HG03196 (cell line): ENCODE measurements at regions not wholly inside any gene's neighbourhood (a gene's known extent, or its start where the extent isn't known, plus 50 kb on each side); places are given as distances from the start of the nearest gene placed in this dataset.
"Not testable (repeated sequence)": the region's sequence is repeated elsewhere in the genome, so short reads cannot be mapped to it uniquely, and the experiment has no call there.

Source experiments
- ATAC-seq: cut with Tn5 transposase; IDR thresholded peaks from one replicate; pipeline ENCODE4 v1.9.1; 2021; ENCODE audit not compliant: unreplicated experiment

DNA sequence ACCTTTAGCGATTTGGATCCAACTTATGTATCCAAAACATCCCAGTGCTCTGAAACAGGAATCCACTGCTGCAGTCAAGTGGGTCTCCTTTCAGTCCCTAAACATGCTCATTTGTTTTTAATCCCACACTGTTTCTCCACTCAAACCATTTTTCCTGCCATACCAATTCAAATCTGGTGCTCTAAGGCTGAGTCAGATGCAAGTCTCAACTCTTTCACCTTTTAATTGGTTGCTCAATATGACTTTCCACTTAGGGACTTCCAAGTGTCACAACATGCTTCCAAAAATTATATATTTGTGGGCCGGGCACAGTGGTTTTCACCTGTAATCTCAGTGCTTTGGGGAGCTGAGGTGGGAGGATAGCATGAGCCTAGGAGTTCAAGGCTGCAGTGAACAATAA is 113.4 kb upstream of the TANK start:
- no peak for ATAC-seq

DNA sequence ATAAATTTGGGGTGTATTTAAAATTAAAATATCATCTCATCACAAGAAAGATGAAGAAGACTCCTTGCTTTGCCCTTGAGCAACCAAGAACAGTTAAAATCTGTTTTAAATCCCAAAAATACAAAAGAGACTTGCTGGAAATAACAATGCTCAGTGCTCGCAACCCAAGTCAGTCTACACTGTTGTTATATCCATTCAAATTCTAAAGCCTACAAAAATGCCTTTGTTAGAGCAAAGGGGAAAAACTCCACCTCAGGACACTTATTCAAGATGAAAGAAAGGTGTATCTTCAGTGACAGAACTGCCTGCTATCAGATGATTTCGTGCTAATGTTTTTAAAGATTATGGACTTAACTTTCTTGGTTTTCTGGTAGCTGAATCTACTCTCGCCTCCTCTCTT is 111.9 kb upstream of the TANK start:
- ATAC-seq, result no peak

DNA sequence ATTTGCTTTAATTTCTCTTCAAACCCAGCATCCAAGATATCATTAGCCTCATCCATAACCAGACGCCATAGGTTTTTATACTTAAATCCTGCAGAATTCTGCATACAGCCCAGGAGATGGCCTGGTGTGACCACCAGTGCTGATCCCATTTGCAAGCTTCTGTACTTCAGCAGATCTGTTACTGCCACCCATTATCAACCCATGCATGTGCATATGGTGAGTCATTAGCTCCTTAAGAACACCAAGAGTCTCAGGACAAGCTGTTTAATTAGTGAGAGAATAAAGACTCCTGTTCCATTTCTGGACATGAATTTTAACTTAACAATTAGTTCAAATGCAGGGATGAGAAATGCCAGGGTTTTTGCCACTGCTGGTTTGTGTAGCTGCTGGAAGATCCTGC is 110.7 kb upstream of the TANK start:
- no peak for ATAC-seq

DNA sequence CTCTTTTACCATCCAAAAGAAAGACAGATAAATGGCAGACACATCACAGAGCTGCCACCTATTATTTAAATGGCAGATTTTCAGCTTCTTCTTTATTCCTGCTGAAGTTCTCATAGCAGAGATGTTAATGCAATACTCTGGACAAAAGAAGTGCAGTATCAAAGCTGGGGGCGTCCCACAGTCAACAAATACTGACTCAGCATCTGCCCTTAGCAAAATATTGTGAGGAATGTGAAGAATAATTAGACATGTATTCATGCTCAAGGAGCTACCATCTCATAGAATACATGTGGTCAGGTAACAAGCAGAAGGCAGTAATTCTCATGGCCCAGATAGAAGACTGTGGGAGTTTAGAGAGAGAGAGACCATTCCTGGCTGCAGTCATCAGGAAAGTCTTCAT is 108.0 kb upstream of the TANK start:
- ATAC-seq, result no peak

DNA sequence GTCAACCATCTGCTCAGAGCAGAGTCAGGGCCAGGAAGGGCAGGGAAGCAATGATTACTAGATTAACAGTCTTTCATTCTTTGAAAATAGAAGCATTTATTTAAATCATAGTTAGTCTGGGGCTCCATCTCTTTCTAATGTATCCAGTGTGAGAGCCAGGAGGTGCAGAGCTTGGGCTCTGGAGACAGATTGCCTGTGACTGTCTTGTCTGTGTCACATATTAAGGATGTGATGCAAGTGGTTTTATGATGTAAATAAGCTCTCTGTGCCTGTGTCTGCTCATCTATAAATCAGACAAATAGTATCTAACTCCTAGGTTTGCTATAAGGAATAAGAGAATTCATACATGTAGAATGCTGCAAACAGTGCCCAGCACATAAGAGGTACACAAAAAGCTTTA is 104.9 kb upstream of the TANK start:
- ATAC-seq, result no peak

DNA sequence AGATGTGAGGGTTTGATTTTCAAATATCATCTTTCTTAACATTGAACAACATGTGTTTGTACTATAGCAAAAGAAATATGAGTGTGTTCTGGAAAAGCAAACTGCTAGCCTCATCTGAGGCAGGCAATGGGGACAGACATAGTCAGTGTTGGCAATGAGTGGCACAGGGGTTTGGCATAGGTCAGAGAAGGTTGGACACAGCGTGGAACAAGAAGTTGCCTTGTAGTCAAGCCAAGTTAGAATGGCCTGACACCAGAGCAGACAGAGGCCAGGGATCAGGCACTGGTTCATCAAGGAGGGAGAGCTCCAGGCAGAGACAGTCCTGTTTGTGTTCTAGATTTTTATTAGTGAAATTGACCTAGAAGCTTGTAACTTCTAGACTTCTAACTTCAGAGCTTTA is 100.8 kb upstream of the TANK start:
- ATAC-seq, result no peak

DNA sequence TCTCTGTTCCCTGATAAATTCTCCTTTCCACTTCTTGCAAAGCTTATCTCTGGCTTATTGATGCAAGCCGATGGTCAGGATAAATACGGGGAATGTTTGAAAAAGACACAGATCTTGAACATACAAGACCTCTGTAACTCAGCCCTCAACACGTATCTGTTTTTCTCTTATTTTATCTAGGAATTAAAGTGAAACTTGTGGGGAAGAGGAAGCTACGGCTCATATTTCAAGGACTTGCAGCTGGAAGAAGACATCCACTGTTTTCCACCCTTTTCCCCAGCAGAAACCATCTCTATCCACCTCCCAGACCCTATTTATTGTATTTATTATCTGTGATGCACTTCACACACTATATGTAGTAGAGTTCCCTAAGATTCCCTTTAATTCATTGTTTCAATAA is 98.4 kb upstream of the TANK start:
- no peak for ATAC-seq

DNA sequence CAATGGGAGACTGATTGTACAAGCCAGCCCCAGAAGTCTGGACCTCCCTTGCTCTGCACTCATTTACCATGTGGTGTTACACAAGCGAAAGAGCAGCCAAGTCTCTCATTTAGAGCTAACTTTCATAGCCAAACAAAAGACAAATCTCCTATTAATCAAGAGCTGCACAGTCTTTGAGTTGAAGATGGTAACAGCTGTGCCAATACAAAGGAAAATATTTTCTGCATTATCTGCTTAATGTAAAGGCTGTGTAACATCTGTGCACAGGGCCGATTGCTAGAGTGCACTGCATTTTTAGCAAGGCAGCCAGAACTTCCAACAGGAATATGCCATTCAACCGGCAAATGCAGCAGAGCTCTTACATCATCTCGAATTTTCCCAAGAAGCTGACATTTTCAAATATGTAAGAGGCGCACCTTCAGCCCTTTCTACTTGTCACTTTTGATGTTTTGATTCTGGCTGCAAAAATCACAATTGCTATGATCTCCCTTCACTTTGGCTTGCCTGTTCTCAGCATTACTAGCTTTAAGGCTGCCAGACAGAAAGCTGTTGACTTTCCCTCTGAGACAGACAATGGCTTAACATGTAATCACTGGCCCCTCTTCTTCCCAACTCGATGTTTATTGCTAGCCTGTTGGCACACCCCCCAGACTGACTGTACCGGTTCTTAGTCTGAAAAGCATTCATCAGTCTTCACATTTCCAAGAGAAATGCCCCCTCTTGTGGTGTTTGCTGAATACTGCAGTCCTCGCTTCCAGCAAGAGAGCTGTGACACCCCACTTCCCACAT is 96.9 kb upstream of the TANK start:
- peak; percentile 89 for ATAC-seq

DNA sequence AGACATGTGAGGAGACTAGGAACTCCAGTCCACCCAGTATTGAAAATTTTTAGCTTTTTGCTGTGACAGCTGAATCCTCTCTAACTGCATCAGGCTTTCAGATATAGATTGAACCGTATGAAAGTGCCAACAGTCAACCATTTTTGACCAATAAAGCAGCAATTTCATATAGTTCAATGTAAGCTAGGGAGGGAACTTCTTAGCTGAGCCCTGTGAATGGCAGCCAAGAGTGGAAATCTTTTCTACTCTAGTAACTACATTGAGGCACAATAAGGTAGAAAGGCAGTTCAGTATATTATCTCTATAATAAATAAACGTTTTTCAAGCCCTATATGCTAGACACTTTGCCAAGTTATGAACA is 96.3 kb upstream of the TANK start:
- ATAC-seq, result peak; percentile 26

DNA sequence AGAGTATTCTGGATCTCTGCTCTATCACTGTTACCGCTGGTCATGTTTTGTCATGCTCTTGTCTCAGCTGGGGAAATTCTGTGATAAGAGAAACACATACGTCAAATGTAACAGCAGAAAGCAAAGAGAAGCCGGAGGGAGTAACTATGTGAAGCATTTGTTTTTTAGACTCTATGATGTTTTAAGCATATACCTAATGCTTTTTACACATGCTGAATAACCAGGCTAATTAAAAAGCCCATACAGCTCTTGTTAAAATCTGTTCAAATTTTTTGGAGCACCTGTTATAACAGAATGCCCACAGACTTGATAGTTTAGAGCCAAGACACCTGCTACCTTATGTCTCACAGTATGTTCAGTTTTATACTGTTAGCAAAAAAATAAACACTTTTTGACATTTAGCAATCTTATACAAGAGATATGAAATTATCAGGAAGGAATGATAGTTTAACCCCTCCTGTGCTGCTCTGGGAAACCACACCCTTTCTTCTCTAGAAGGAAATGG is 92.3 kb upstream of the TANK start:
- ATAC-seq, result no peak

DNA sequence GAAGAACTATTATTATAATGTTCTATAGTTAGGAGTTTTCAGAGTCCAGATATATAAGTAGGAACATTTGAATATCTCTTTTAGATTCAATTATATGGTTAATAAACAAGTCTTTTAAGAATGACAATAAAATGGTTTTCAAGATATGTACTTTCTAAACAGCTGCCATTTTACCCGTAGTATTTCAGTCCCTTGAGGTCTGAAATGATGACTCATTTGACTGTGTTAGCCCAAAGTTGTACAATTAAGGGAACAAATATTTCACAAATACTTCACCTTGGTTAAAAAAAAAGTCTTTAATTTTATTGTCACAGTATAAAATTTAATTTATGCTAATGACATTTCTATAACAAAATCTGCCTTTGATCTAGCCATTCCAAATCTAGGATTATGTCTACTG is 91.6 kb upstream of the TANK start:
- no peak for ATAC-seq

DNA sequence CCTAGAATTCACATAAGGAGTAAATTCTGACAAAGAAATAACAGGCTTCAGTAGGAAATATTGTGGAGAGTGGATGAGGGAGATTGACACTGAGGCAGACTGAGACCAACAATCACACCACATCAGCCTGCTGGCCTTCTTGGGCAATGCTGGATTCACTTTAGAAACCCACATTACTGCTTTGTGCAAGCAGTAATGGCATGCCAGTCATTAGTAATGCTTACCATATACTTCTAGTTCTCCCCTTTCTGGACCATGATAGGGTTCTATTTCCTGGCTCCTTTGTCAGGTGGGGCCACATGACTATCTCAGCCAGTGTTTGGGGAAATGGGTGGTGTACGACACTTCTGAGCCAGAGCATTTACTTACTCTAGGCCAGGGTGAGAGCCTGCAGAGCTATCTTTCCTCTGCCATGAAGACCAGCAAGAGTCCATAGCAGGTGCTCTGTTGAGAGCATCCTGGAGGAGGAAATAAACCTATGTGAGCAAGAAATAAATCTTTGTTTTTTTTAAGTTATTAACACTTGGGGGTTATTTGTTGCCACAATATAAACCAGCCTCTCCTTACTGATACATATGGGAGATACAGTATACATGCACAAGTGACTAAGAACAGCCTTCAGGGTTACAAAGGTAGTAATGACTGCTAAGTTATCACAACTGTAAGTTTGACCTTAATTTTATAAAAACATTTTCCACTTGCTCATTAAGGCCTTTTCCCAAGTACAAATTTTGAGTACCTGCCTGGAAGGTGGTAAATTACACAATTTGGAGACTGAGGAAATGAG is 89.3 kb upstream of the TANK start:
- ATAC-seq, result no peak

DNA sequence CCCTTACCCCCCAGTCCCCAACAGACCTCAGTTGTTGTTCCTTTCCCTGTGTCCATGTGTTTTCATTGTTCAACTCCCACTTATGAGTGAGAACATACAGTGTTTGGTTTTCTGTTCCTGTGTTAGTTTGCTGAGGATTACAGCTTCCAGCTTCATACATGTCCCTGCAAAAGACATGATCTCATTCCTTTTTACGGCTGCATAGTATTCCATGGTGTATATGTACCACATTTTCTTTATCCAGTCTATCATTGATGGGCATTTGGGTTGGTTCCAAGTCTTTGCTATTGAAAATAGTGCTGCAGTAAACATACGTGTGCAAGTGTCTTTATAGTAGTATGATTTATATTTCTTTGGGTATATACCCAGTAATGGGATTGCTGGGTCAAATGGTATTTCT is 87.8 kb upstream of the TANK start:
- not testable (repeated sequence) for ATAC-seq

DNA sequence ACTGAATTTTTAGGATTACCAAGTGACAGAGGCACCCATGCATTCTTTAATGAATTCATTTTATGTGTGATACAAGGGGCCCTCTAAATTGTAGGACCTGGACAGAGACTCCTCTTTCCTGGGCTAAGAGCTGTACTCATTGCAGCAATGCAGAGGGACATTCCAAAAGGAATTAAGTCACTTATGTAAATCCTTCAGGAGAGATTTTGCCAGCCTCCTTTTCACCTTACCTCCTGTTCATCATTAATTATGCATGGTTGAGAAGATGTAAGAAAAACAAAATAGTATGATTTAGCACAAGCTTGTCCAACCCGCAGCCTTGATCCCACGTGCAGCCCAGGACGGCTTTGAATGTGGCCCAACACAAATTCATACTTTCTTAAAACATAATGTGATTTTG is 84.5 kb upstream of the TANK start:
- no peak for ATAC-seq

DNA sequence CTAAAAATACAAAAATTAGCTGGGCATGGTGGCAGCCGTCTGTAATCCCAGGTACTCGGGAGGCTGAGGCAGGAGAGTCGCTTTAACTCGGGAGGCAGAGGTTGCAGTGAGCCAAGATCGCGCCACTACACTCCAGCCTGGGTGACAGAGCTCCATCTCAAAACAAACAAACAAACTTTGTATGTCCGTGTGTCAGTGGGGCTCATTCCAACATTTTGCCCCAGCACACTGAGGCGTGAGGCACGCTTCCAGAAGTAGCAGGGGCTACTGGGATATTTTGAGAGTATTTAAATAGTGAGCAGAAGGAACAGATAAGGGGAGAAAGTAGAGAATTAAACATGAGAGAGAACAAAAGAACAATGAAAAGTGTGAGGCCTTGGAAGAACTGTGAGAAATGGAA is 83.3 kb upstream of the TANK start:
- no peak for ATAC-seq

DNA sequence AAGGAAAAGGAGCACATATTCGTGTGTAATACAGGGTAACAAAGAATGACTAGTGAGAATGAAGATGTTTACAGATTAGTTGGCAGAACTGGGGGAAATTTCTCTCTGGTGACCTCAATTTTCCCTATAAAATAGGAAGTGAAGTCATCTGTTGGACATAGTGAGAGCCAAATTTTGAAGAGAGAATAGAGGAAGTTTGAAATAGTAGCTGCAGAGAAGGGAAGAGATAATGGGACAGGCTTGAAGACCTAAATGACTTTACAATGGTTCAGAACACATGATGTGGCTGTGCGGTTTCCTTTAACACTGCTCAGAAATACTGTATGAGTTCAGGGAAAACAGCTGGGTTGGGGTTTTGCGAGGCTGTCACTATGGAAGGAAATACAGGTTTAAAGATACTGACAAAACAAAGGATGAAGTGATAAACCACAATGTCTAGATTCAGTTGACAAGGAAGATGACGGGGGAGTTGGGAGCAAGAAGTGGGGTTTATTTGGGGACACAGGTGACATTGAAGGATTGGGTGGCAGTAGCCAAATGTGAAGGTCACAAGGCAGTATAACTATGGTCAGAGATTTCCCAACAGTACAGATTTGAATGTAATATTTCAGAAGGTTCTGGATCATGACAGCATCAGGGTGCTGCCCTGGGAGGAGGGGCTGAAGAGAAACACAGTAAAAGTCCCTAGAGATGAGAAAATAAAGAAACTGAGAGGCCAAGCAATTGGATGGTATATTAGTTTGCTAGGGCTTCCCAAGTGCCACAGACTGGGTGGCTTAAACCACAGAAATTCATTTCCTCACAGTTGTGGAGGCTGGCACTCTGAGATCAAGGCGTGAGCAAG is 82.6 kb upstream of the TANK start:
- peak; percentile 88 for ATAC-seq

DNA sequence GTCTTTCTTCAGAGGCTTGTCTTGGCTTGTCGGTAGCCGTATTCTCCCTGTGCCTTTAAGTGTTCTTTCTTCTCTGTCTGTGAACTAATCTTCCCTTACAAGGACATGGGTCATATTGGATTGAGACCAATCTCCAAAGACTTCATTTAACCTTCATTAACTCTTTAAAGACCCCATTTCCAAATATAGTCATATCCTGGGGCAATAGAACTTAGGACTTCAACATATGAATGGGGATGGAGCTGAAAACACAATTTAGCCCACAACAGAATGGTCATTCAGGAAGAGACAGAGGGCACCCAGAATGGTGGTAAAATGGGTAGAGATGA is 82.1 kb upstream of the TANK start:
- no peak for ATAC-seq

DNA sequence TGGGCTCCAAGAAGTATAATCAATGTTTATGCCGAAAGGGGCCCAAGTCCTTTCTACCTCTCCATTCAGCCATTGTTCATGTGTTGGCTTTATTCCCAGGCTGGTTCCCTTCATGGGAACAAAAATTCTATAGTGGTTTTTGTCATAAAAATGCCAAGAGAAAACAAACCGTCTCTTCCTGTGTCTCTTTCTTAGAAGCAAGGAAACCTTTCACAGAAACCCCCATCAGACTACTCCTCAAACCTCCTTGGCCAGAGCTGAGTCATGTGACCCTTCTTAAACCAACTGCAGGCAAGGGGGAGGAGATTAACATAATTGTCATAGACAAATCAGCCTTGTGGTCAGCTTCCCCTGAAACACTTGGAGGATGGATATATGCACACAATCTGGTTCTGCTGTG is 75.1 kb upstream of the TANK start:
- no peak for ATAC-seq

DNA sequence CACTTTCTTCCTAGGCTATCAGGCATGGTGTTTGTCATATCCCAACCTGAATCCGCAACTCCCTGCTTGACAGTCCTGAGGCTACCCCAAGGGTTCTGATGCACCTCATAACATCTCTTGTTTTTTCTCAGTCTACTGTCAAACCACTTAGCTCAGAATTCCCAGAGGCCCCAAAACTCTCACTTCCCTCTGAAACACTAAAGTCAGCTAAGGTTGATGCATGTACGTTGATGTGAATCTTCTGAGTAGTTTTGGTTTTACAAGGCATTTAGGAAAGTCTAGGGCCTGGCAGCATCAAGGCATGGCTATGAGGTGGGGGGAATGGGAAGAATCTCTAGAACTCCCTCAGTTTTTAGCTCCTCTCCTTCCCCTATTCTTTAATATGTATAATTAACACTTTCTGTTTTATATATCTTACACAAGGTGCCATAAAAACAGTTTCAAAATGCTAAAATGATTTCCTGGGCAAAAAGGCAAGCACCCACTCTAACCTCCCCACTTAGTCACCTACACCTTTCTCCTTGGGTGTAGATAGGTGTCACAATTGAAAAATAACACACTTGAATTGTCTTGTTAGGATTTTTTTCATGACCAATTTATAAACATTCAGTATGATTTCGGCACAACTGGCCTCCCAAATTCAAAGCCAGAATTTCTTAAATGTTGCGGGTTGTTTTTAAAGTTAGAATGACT is 71.4 kb upstream of the TANK start:
- ATAC-seq, result peak; percentile 80

DNA sequence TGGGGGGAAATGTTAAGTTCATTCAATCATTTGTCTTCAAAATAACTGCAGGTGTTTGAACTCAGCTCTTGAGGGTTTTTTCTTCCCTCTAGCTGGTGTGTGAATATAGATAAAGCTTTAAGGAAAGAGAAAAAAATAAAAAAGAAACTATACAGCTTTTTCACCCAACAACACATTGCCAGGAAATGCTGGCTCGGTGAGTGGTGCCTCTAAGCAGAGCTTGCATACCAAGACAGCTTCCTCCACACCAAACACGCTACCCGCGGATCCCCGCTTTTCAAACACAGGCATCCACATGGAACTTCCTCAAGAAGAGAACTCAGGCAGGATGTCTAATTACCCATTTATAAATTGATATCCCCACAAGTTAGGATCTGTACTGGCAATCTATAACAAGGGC is 69.8 kb upstream of the TANK start:
- ATAC-seq, result peak; percentile 50

DNA sequence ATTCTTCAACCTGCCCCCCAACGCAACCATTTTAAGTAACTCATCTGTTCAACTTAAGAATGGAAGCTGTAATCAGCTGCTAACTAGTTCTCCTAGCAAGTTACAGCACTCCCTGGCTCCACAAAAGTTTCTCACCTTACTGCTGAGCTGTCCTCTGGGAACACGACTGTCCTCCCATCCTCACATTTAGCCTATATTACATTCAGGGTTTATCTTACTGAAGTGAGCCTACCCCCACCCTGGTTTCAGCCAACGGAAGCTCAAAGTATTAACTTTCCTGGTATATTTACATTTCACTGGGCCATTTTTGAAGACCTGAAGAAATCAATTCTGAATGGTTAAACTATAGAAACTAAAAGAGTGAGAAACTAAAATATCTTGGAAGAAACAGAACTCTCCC is 64.9 kb upstream of the TANK start:
- no peak for ATAC-seq
